ENCODE measurements at regions not wholly inside any gene's neighbourhood (a gene's known extent, or its start where the extent isn't known, plus 50 kb on each side); places are given as distances from the start of the nearest gene placed in this dataset.

GRCh38 chr9:26369093-26369492 is 523.5 kb downstream of the CAAP1 start:
- H3K4me3 Mint-ChIP-seq (ENCODE audit: low read depth): no peak overlapping the region
- no peak for TF ChIP-seq CTCF (IDR thresholded peaks at IDR 0.05; ENCODE audit: unreplicated experiment)
- no peak for DNase-seq (ENCODE audit: low spot score, unreplicated experiment)
- H3K27me3 Mint-ChIP-seq: no peaks in the 10 kb centered on the region
- no peak overlapping the region for H3K27ac Mint-ChIP-seq
- no peaks in the 10 kb centered on the region for H3K9me3 Mint-ChIP-seq (ENCODE audit: low read depth)
- H3K36me3 Mint-ChIP-seq (ENCODE audit: insufficient read depth): no peaks in the 10 kb centered on the region
- H3K4me1 Mint-ChIP-seq (ENCODE audit: low read depth): no peaks in the 10 kb centered on the region

GRCh38 chr9:26368241-26368640 is 524.4 kb downstream of the CAAP1 start:
- H3K4me1 Mint-ChIP-seq (ENCODE audit: low read depth): no peaks in the 10 kb centered on the region
- DNase-seq (ENCODE audit: low spot score, unreplicated experiment): no peak
- no peaks in the 10 kb centered on the region for H3K36me3 Mint-ChIP-seq (ENCODE audit: insufficient read depth)
- H3K9me3 Mint-ChIP-seq (ENCODE audit: low read depth): no peaks in the 10 kb centered on the region
- H3K27ac Mint-ChIP-seq: no peak overlapping the region
- H3K4me3 Mint-ChIP-seq (ENCODE audit: low read depth): no peak overlapping the region
- H3K27me3 Mint-ChIP-seq: no peaks in the 10 kb centered on the region
- no peak for TF ChIP-seq CTCF (IDR thresholded peaks at IDR 0.05; ENCODE audit: unreplicated experiment)

GRCh38 chr9:26361010-26361409 is 531.6 kb downstream of the CAAP1 start:
- no peak for DNase-seq (ENCODE audit: low spot score, unreplicated experiment)
- H3K9me3 Mint-ChIP-seq (ENCODE audit: low read depth): peaks cover 6% of the 10 kb centered on the region
- no peaks in the 10 kb centered on the region for H3K4me1 Mint-ChIP-seq (ENCODE audit: low read depth)
- no peak overlapping the region for H3K27ac Mint-ChIP-seq
- no peaks in the 10 kb centered on the region for H3K36me3 Mint-ChIP-seq (ENCODE audit: insufficient read depth)
- no peak for TF ChIP-seq CTCF (IDR thresholded peaks at IDR 0.05; ENCODE audit: unreplicated experiment)
- H3K4me3 Mint-ChIP-seq (ENCODE audit: low read depth): no peak overlapping the region
- H3K27me3 Mint-ChIP-seq: no peaks in the 10 kb centered on the region

GRCh38 chr9:26358836-26359235 is 533.8 kb downstream of the CAAP1 start:
- TF ChIP-seq CTCF (IDR thresholded peaks at IDR 0.05; ENCODE audit: unreplicated experiment): no peak
- no peaks in the 10 kb centered on the region for H3K36me3 Mint-ChIP-seq (ENCODE audit: insufficient read depth)
- no peak overlapping the region for H3K27ac Mint-ChIP-seq
- H3K9me3 Mint-ChIP-seq (ENCODE audit: low read depth): peaks cover 6% of the 10 kb centered on the region
- H3K27me3 Mint-ChIP-seq: no peaks in the 10 kb centered on the region
- no peaks in the 10 kb centered on the region for H3K4me1 Mint-ChIP-seq (ENCODE audit: low read depth)
- H3K4me3 Mint-ChIP-seq (ENCODE audit: low read depth): no peak overlapping the region
- DNase-seq (ENCODE audit: low spot score, unreplicated experiment): no peak

- Mint-ChIP-seq H3K9me3 (ENCODE audit: low read depth) (peaks cover 6% of the 10 kb centered on the region), H3K36me3 (ENCODE audit: insufficient read depth) (no peaks in the 10 kb centered on the region)
- DNase-seq (ENCODE audit: low spot score, unreplicated experiment): no peak
Observed at GRCh38 chr9:26357803-26358344, 534.7 kb downstream of the CAAP1 start.

More at GRCh38 chr9:26357803-26358344, 534.7 kb downstream of the CAAP1 start:
- Mint-ChIP-seq H3K4me3 (ENCODE audit: low read depth) (no peak overlapping the region), H3K27ac (no peak overlapping the region), H3K27me3 (no peaks in the 10 kb centered on the region), H3K4me1 (ENCODE audit: low read depth) (no peaks in the 10 kb centered on the region)
- no peak for TF ChIP-seq CTCF (IDR thresholded peaks at IDR 0.05; ENCODE audit: unreplicated experiment)
